Stomach (tissue), 4 donors: ENCODE measurements at regions not wholly inside any gene's neighbourhood (a gene's known extent, or its start where the extent isn't known, plus 50 kb on each side); places are given as distances from the start of the nearest gene placed in this dataset.

Experiments used
- EP300 ChIP-seq: sonication (generic); formaldehyde crosslinking; IDR thresholded peaks from one replicate; pipeline ENCODE4 v1.6.1; 2017; ENCODE audit warnings: antibody characterized with exemption
- POLR2A ChIP-seq, 4 donors: fragments of 450-650 bp; IDR thresholded peaks; one replicate each; pipeline ENCODE4 v1.6.1; 2016; ENCODE audit warnings: antibody characterized with exemption in 4 of 4, control low read depth in 2 of 4, mild to moderate bottlenecking in 1 of 4, moderate library complexity in 1 of 4
- POLR2AphosphoS5 ChIP-seq, 3 donors: sonication (generic); formaldehyde crosslinking; IDR thresholded peaks; one replicate each; pipeline ENCODE4 v1.6.1; 2016; ENCODE audit warnings: antibody characterized with exemption in 3 of 3
- TF ChIP-seq, protein P1 (sequence below), 7 experiments: fragments of 450-650 bp in 4 of 7; fragments of 200-600 bp in 3 of 7; sonication (generic) in 3 of 7; IDR thresholded peaks; one replicate each; pipeline ENCODE4 v1.5.1; 2016 to 2019; ENCODE audit warnings: antibody characterized with exemption in 7 of 7, control low read depth in 2 of 7, mild to moderate bottlenecking in 1 of 7

DNA sequence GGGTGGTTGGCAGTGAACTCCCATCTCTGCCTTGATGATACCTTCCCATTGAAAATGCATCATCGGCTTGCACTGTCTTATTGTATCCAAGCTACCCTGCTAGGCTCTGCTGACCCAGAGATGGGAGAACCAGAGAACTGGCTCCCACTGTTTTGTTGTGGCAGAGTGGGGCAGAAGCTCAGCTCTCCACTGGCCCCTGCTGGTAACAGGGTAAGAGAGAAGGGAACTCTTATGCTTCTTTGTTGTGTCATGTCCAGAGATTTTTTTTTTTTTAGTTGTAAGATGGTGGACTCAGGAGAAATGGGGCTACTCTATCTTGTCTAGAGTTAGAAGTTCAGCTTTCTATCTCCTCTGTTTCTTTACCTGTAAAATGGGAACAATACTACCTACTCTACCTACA, 100.5 kb upstream of the SDK1 start:
- TF ChIP-seq, protein P1, sequence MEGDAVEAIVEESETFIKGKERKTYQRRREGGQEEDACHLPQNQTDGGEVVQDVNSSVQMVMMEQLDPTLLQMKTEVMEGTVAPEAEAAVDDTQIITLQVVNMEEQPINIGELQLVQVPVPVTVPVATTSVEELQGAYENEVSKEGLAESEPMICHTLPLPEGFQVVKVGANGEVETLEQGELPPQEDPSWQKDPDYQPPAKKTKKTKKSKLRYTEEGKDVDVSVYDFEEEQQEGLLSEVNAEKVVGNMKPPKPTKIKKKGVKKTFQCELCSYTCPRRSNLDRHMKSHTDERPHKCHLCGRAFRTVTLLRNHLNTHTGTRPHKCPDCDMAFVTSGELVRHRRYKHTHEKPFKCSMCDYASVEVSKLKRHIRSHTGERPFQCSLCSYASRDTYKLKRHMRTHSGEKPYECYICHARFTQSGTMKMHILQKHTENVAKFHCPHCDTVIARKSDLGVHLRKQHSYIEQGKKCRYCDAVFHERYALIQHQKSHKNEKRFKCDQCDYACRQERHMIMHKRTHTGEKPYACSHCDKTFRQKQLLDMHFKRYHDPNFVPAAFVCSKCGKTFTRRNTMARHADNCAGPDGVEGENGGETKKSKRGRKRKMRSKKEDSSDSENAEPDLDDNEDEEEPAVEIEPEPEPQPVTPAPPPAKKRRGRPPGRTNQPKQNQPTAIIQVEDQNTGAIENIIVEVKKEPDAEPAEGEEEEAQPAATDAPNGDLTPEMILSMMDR (IDR thresholded peaks at IDR 0.05), result peak in 1 of 7 experiments; percentile 21
- TF ChIP-seq EP300, result no peak
- no peak for TF ChIP-seq POLR2A (IDR thresholded peaks at IDR 0.05)
- no peak for TF ChIP-seq POLR2AphosphoS5 (IDR thresholded peaks at IDR 0.05)
